B cell (primary cell): ENCODE measurements at regions not wholly inside any gene's neighbourhood (a gene's known extent, or its start where the extent isn't known, plus 50 kb on each side); places are given as distances from the start of the nearest gene placed in this dataset.

Source experiments
- ATAC-seq: fragments of 200-7000 bp; cut with Tn5 transposase; one replicate; pipeline ENCODE4 v1.10.0; 2021; ENCODE audit warnings: low read depth, mild to moderate bottlenecking, moderate number of reproducible peaks, moderate library complexity
- CTCF ChIA-PET: fragments of 350-600 bp; sonication (Branson Sonifier 250); formaldehyde crosslinking; loops from one replicate; lab custom pipeline; 2021; ENCODE audit warnings: antibody characterized with exemption, inconsistent platforms; lab: Charles Lee
- POLR2A ChIA-PET: fragments of 350-600 bp; sonication (Branson Sonifier 250); formaldehyde crosslinking; loops from one replicate; lab custom pipeline; 2021; ENCODE audit warnings: antibody characterized with exemption; lab: Charles Lee
- DNase-seq: peaks from one replicate; pipeline ENCODE4 v3.0.0; 2013
- H2AFZ ChIP-seq: 2 replicates; pipeline ENCODE4 v1.6.1; 2012; ENCODE audit warnings: mild to moderate bottlenecking, low read depth, low read length; ENCODE audit not compliant: insufficient read depth, poor library complexity, severe bottlenecking
- H3K27ac ChIP-seq, 2 donors: 1 replicate in 1 of 2; 2 replicates in 1 of 2; pipeline ENCODE4 v1.5.1; 2012 to 2013; ENCODE audit warnings: low read length in 2 of 2, mild to moderate bottlenecking in 2 of 2, moderate library complexity in 1 of 2
- H3K27me3 ChIP-seq, 4 experiments: fragments of 200-600 bp in 1 of 4; sonication (generic) in 1 of 4; replicated peaks in 1 of 4; 1 replicate in 2 of 4; 2 replicates in 2 of 4; pipeline versions ENCODE4 v1.6.1 to v1.7.0; 2013 to 2016; ENCODE audit warnings: low read length in 3 of 4, mild to moderate bottlenecking in 2 of 4, mixed read lengths in 1 of 4, moderate library complexity in 1 of 4; ENCODE audit not compliant: insufficient read depth in 4 of 4, control insufficient read depth in 3 of 4; ENCODE audit errors: control extremely low read depth in 1 of 4
- H3K36me3 ChIP-seq, 2 experiments: replicated peaks in 1 of 2; 1 replicate in 1 of 2; 2 replicates in 1 of 2; pipeline versions ENCODE4 v1.6.1 to v1.7.1; 2013; ENCODE audit warnings: low read length in 1 of 2; ENCODE audit not compliant: insufficient read depth in 2 of 2, control insufficient read depth in 1 of 2; ENCODE audit errors: control extremely low read depth in 1 of 2, extremely low read depth in 1 of 2
- H3K4me1 ChIP-seq, 2 donors: fragments of 200-600 bp in 1 of 2; sonication (generic) in 1 of 2; 1 replicate in 1 of 2; 2 replicates in 1 of 2; pipeline versions ENCODE4 v1.5.1 to v1.6.1; 2013 to 2017; ENCODE audit warnings: low read length in 2 of 2; ENCODE audit not compliant: control insufficient read depth in 2 of 2, insufficient read depth in 2 of 2
- H3K4me2 ChIP-seq: replicated peaks from 2 replicates; pipeline ENCODE3; 2012; ENCODE audit warnings: mild to moderate bottlenecking, low read depth, low read length; ENCODE audit not compliant: poor library complexity, severe bottlenecking
- H3K4me3 ChIP-seq, 5 experiments: fragments of 200-600 bp in 1 of 5; sonication (generic) in 1 of 5; 1 replicate in 3 of 5; 2 replicates in 2 of 5; pipeline versions ENCODE4 v1.5.1 to v1.7.0; 2011 to 2016; ENCODE audit warnings: low read length in 4 of 5, mild to moderate bottlenecking in 4 of 5, low read depth in 2 of 5, control low read depth in 1 of 5, moderate library complexity in 1 of 5; ENCODE audit not compliant: insufficient read depth in 1 of 5; ENCODE audit errors: control extremely low read depth in 1 of 5, extremely low read depth in 1 of 5
- H3K79me2 ChIP-seq: fragments of 200-600 bp; sonication (generic); one replicate; pipeline ENCODE4 v1.6.0; 2016; ENCODE audit warnings: low read length; ENCODE audit not compliant: control insufficient read depth, insufficient read depth
- H3K9ac ChIP-seq: fragments of 200-600 bp; sonication (generic); 2 replicates; pipeline ENCODE4 v1.6.1; 2017; ENCODE audit warnings: mild to moderate bottlenecking, low read length, moderate library complexity
- H3K9me3 ChIP-seq, 3 donors: one replicate each; pipeline versions ENCODE4 v1.6.1 to v1.7.1; 2013; ENCODE audit warnings: low read length in 2 of 3; ENCODE audit not compliant: control insufficient read depth in 2 of 3, insufficient read depth in 1 of 3; ENCODE audit errors: control extremely low read depth in 1 of 3
- H4K20me1 ChIP-seq: 2 replicates; pipeline ENCODE4 v1.6.0; 2012; ENCODE audit warnings: mild to moderate bottlenecking, low read length; ENCODE audit not compliant: insufficient read depth, control insufficient read depth, poor library complexity, severe bottlenecking
- H3K27ac Mint-ChIP-seq: one replicate; pipeline ENCODE4 v1.8.0; 2021; ENCODE audit warnings: mixed read lengths
- H3K27me3 Mint-ChIP-seq: one replicate; pipeline ENCODE4 v1.8.0; 2021; ENCODE audit warnings: mixed read lengths
- H3K4me1 Mint-ChIP-seq: one replicate; pipeline ENCODE4 v1.8.0; 2021; ENCODE audit warnings: mixed read lengths
- H3K4me3 Mint-ChIP-seq: one replicate; pipeline ENCODE4 v1.8.0; 2021; ENCODE audit warnings: mixed read lengths
- H3K9me3 Mint-ChIP-seq: one replicate; pipeline ENCODE4 v1.8.0; 2022; ENCODE audit warnings: mixed read lengths; ENCODE audit not compliant: insufficient read depth
- CTCF ChIP-seq: fragments of 200-600 bp; IDR thresholded peaks from one replicate; pipeline ENCODE4 v1.8.0; 2022; ENCODE audit warnings: antibody characterized with exemption, mild to moderate bottlenecking
- EZH2 ChIP-seq: IDR thresholded peaks from 2 replicates; pipeline ENCODE4 v1.6.1; 2012; ENCODE audit warnings: borderline replicate concordance, low read depth, mild to moderate bottlenecking, moderate library complexity, low read length; ENCODE audit not compliant: insufficient read depth, poor library complexity, severe bottlenecking
- WGBS: methylation state at CpG from one replicate; pipeline ENCODE4 v1.1.5; 2013; ENCODE audit warnings: missing lambda C conversion rate; ENCODE audit not compliant: insufficient coverage; 5-methylcytosine and 5-hydroxymethylcytosine counted together
- intact Hi-C: fragments of 100-400 bp; cut with micrococcal nuclease; formaldehyde crosslinking; loops from one replicate; pipeline ENCODE4 v1.10.0; 2022

GRCh38 chr2:74081763-74082110 lies 66.0 kb downstream of the BOLA3 start:
- TF ChIP-seq CTCF (no peak), EZH2 (no peak)
- H3K9ac ChIP-seq, result no peak overlapping the region
- no peak overlapping the region for H3K27ac Mint-ChIP-seq
- intact Hi-C loops, result no loop called here
- H3K79me2 ChIP-seq, result peaks cover 16% of the 10 kb centered on the region
- no peak for DNase-seq
- no peak overlapping the region for H3K27ac ChIP-seq
- no peak overlapping the region for H2AFZ ChIP-seq
- peaks cover 10% of the 10 kb centered on the region for H4K20me1 ChIP-seq
- H3K27me3 ChIP-seq, result no peaks in the 10 kb centered on the region
- H3K4me1 Mint-ChIP-seq, result peaks cover 12% of the 10 kb centered on the region
- POLR2A ChIA-PET, result no interaction called here
- no peak overlapping the region for H3K4me3 ChIP-seq
- no peaks in the 10 kb centered on the region for H3K27me3 Mint-ChIP-seq
- H3K4me2 ChIP-seq, result no peak overlapping the region
- CTCF ChIA-PET, result interaction anchor here (3.0 kb wide), 1 partner anchor 258 kb away, joined by 14 read pairs; no protein-coding TSS in a partner anchor
- WGBS, result no CpG with 5 or more reads among the region's 2 CpGs
- H3K4me1 ChIP-seq, result peaks cover 3 to 6% of the 10 kb centered on the region in 2 donors
- no peaks in the 10 kb centered on the region for H3K9me3 Mint-ChIP-seq
- H3K9me3 ChIP-seq, result no peaks in the 10 kb centered on the region
- no peak for ATAC-seq
- H3K4me3 Mint-ChIP-seq, result no peak overlapping the region
- H3K36me3 ChIP-seq, result peaks cover 7 to 64% of the 10 kb centered on the region in 2 experiments

- over 99% methylated on average over 10 of the region's 11 CpGs for WGBS
- H3K27ac Mint-ChIP-seq, result no peak overlapping the region
- no peak overlapping the region for H3K27ac ChIP-seq
- H3K4me2 ChIP-seq, result no peak overlapping the region
- no peaks in the 10 kb centered on the region for H3K27me3 Mint-ChIP-seq
- ATAC-seq, result no peak
- DNase-seq, result no peak
- H3K36me3 ChIP-seq, result peaks cover 13 to 67% of the 10 kb centered on the region in 2 experiments
- no peak overlapping the region for H3K4me3 ChIP-seq
- no peak overlapping the region for H3K9ac ChIP-seq
- H4K20me1 ChIP-seq, result peaks cover 10% of the 10 kb centered on the region
- no peak for TF ChIP-seq EZH2
- no peak for TF ChIP-seq CTCF
- H3K4me1 Mint-ChIP-seq, result peaks cover 9% of the 10 kb centered on the region
- H3K9me3 ChIP-seq, result no peaks in the 10 kb centered on the region
- intact Hi-C loops, result no loop called here
- H2AFZ ChIP-seq, result no peak overlapping the region
- H3K79me2 ChIP-seq, result peaks cover 14% of the 10 kb centered on the region
- ChIA-PET CTCF (no interaction called here), POLR2A (no interaction called here)
- H3K9me3 Mint-ChIP-seq, result no peaks in the 10 kb centered on the region
- H3K4me3 Mint-ChIP-seq, result no peak overlapping the region
- H3K27me3 ChIP-seq, result no peaks in the 10 kb centered on the region
- H3K4me1 ChIP-seq, result peaks cover 3 to 6% of the 10 kb centered on the region in 2 donors
These were observed 64.0 kb downstream of the BOLA3 start for GRCh38 chr2:74083750-74084149.
